Endodermal cell (in vitro differentiated cells): ENCODE measurements at regions not wholly inside any gene's neighbourhood (a gene's known extent, or its start where the extent isn't known, plus 50 kb on each side); places are given as distances from the start of the nearest gene placed in this dataset.

ENCODE experiments used
- DNase-seq: peaks from one replicate; pipeline ENCODE4 v3.0.0-alpha.2; 2017
- H3K27ac ChIP-seq: 2 replicates; pipeline ENCODE4 v1.5.1; 2013; ENCODE audit warnings: mild to moderate bottlenecking, low read depth, low read length, moderate library complexity
- H3K27me3 ChIP-seq: 2 replicates; pipeline ENCODE4 v1.6.1; 2013; ENCODE audit warnings: mild to moderate bottlenecking, low read length, moderate library complexity; ENCODE audit not compliant: insufficient read depth, control insufficient read depth, poor library complexity, severe bottlenecking
- H3K36me3 ChIP-seq: 2 replicates; pipeline ENCODE4 v1.7.0; 2013; ENCODE audit warnings: mild to moderate bottlenecking, low read length, moderate library complexity; ENCODE audit not compliant: control insufficient read depth, insufficient read depth
- H3K4me1 ChIP-seq: one replicate; pipeline ENCODE4 v1.7.0; 2013; ENCODE audit warnings: low read length; ENCODE audit not compliant: control insufficient read depth, insufficient read depth
- H3K4me3 ChIP-seq: 2 replicates; pipeline ENCODE4 v1.5.1; 2013; ENCODE audit warnings: mild to moderate bottlenecking, low read length, moderate library complexity
- H3K9ac ChIP-seq: 2 replicates; pipeline ENCODE4 v1.6.1; 2013; ENCODE audit warnings: mild to moderate bottlenecking, low read length, moderate library complexity; ENCODE audit not compliant: poor library complexity, severe bottlenecking; ENCODE audit errors: extremely low read depth
- H3K9me3 ChIP-seq: 2 replicates; pipeline ENCODE4 v1.6.1; 2013; ENCODE audit warnings: mild to moderate bottlenecking, low read length, moderate library complexity; ENCODE audit not compliant: control insufficient read depth
- H3K27ac Mint-ChIP-seq: 2 replicates; pipeline ENCODE4 v1.8.0; 2020; ENCODE audit warnings: mixed read lengths
- H3K27me3 Mint-ChIP-seq: 2 replicates; pipeline ENCODE4 v1.8.0; 2021; ENCODE audit warnings: mild to moderate bottlenecking, mixed read lengths; ENCODE audit not compliant: insufficient read depth
- H3K36me3 Mint-ChIP-seq: 2 replicates; pipeline ENCODE4 v1.8.0; 2020; ENCODE audit warnings: low read depth, mixed read lengths
- H3K4me1 Mint-ChIP-seq: 2 replicates; pipeline ENCODE4 v1.8.0; 2020; ENCODE audit warnings: mixed read lengths
- H3K4me3 Mint-ChIP-seq: 2 replicates; pipeline ENCODE4 v1.8.0; 2020; ENCODE audit warnings: mild to moderate bottlenecking, moderate library complexity, mixed read lengths
- H3K9me3 Mint-ChIP-seq: 2 replicates; pipeline ENCODE4 v1.8.0; 2020; ENCODE audit warnings: mild to moderate bottlenecking, mixed read lengths
- CTCF ChIP-seq: fragments of 200-600 bp; sonication (generic); conservative IDR thresholded peaks from 2 replicates; pipeline ENCODE4 v1.5.0; 2021; ENCODE audit warnings: antibody characterized with exemption, mild to moderate bottlenecking
- WGBS, 2 experiments: methylation state at CpG; one replicate each; pipeline versions ENCODE4 v1.1.5 to v1.1.7; 2013; ENCODE audit warnings: missing lambda C conversion rate in 2 of 2, mixed read lengths in 1 of 2; ENCODE audit not compliant: insufficient coverage in 1 of 2, insufficient read length in 1 of 2; 5-methylcytosine and 5-hydroxymethylcytosine counted together

GRCh38 chr5:74446725-74447241, 193.7 kb downstream of the ENC1 start:
- no peak overlapping the region for H3K27ac ChIP-seq
- TF ChIP-seq CTCF: no peak
- H3K4me3 Mint-ChIP-seq: no peak overlapping the region
- no peaks in the 10 kb centered on the region for H3K9me3 ChIP-seq
- no peaks in the 10 kb centered on the region for H3K4me1 ChIP-seq
- H3K4me3 ChIP-seq: no peak overlapping the region
- H3K9me3 Mint-ChIP-seq: no peaks in the 10 kb centered on the region
- H3K27me3 ChIP-seq: no peaks in the 10 kb centered on the region
- 94 to 96% methylated on average over 12 of the region's 12 CpGs for WGBS, 2 experiments
- no peak overlapping the region for H3K27ac Mint-ChIP-seq
- H3K36me3 Mint-ChIP-seq: no peaks in the 10 kb centered on the region
- no peaks in the 10 kb centered on the region for H3K36me3 ChIP-seq
- no peak for DNase-seq
- peaks cover 16% of the 10 kb centered on the region for H3K4me1 Mint-ChIP-seq
- H3K27me3 Mint-ChIP-seq: peaks cover 9% of the 10 kb centered on the region
- no peak overlapping the region for H3K9ac ChIP-seq

- no peaks in the 10 kb centered on the region for H3K36me3 ChIP-seq
- no peaks in the 10 kb centered on the region for H3K9me3 ChIP-seq
- H3K4me1 ChIP-seq: peaks cover 4% of the 10 kb centered on the region
- no peak overlapping the region for H3K9ac ChIP-seq
- peak; percentile 57 for DNase-seq
- no peaks in the 10 kb centered on the region for H3K36me3 Mint-ChIP-seq
- no peak overlapping the region for H3K4me3 ChIP-seq
- TF ChIP-seq CTCF: no peak
- peaks cover 9% of the 10 kb centered on the region for H3K27me3 Mint-ChIP-seq
- H3K27ac Mint-ChIP-seq: peak overlapping the region; percentile 19
- no peak overlapping the region for H3K27ac ChIP-seq
- no peak overlapping the region for H3K4me3 Mint-ChIP-seq
- peaks cover 23% of the 10 kb centered on the region for H3K4me1 Mint-ChIP-seq
- H3K27me3 ChIP-seq: no peaks in the 10 kb centered on the region
- peaks cover 5% of the 10 kb centered on the region for H3K9me3 Mint-ChIP-seq
- 52% methylated on average over 3 of the region's 3 CpGs; no CpG with 5 or more reads in 1 of the 2 experiments for WGBS, 2 experiments
These were observed 198.1 kb downstream of the ENC1 start for GRCh38 chr5:74442466-74442865.

GRCh38 chr5:74441616-74442015, 198.9 kb downstream of the ENC1 start:
- TF ChIP-seq CTCF: no peak
- Histone ChIP-seq H3K9ac (no peak overlapping the region), H3K27ac (peak overlapping the region; percentile 50), H3K27me3 (no peaks in the 10 kb centered on the region), H3K36me3 (no peaks in the 10 kb centered on the region), H3K4me3 (no peak overlapping the region), H3K9me3 (no peaks in the 10 kb centered on the region), H3K4me1 (peaks cover 4% of the 10 kb centered on the region)
- no peak overlapping the region for H3K4me3 Mint-ChIP-seq
- peaks cover 23% of the 10 kb centered on the region for H3K4me1 Mint-ChIP-seq
- H3K27ac Mint-ChIP-seq: no peak overlapping the region
- H3K27me3 Mint-ChIP-seq: peaks cover 9% of the 10 kb centered on the region
- no peaks in the 10 kb centered on the region for H3K36me3 Mint-ChIP-seq
- no peak for DNase-seq
- peaks cover 12% of the 10 kb centered on the region for H3K9me3 Mint-ChIP-seq
- 93 to 97% methylated on average over 4 to 5 of the region's 5 CpGs for WGBS, 2 experiments
